Effector memory CD8-positive, alpha-beta T cell (primary cell): ENCODE measurements at regions not wholly inside any gene's neighbourhood (a gene's known extent, or its start where the extent isn't known, plus 50 kb on each side); places are given as distances from the start of the nearest gene placed in this dataset.

Experiments used
- ATAC-seq: fragments of 150-1000 bp; cut with Tn5 transposase; replicated peaks from 2 replicates; pipeline ENCODE4 v1.10.0; 2021; ENCODE audit warnings: mild to moderate bottlenecking, moderate library complexity
- DNase-seq, 3 experiments: peaks; one replicate each; pipeline ENCODE4 v3.0.0; 2021
- H3K27ac Mint-ChIP-seq, 2 donors: one replicate each; pipeline ENCODE4 v1.8.0; 2022; ENCODE audit warnings: mild to moderate bottlenecking in 2 of 2, mixed read lengths in 2 of 2, moderate library complexity in 2 of 2
- H3K27me3 Mint-ChIP-seq, 2 donors: one replicate each; pipeline ENCODE4 v1.8.0; 2022; ENCODE audit warnings: mixed read lengths in 2 of 2
- H3K36me3 Mint-ChIP-seq: one replicate; pipeline ENCODE4 v1.8.0; 2022; ENCODE audit warnings: mild to moderate bottlenecking, moderate library complexity, mixed read lengths; ENCODE audit not compliant: insufficient read depth
- H3K4me1 Mint-ChIP-seq, 2 donors: one replicate each; pipeline ENCODE4 v1.8.0; 2022; ENCODE audit warnings: low read depth in 2 of 2, mixed read lengths in 2 of 2
- H3K4me3 Mint-ChIP-seq, 2 donors: one replicate each; pipeline ENCODE4 v1.8.0; 2022; ENCODE audit warnings: mild to moderate bottlenecking in 2 of 2, mixed read lengths in 2 of 2, moderate library complexity in 2 of 2
- H3K9me3 Mint-ChIP-seq, 2 donors: one replicate each; pipeline ENCODE4 v1.8.0; 2022; ENCODE audit warnings: mixed read lengths in 2 of 2

DNA sequence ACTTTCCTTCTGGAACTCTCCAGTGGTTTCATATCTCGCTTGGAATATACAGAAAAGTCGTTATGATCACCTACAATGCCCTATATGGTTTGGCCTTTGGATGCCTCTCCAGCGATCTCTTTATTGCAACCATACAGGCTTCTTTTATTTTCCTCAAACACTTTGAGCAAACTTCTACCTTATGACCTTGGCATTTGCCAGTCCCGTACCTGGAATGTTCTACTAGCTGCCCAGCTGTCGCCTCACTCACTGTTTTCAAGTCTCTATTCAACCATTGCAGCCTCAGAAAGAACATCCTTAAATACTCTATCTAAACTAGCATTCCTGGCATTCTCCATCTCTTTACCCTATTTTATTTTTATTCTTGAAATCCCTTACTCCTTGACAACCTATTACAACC is 50.4 kb upstream of the NEDD9 start:
- peaks cover 25 to 33% of the 10 kb centered on the region in 2 donors for H3K4me1 Mint-ChIP-seq
- no peaks in the 10 kb centered on the region for H3K9me3 Mint-ChIP-seq
- no peaks in the 10 kb centered on the region for H3K27me3 Mint-ChIP-seq
- no peak for DNase-seq
- ATAC-seq = no peak
- peaks cover 5% of the 10 kb centered on the region for H3K36me3 Mint-ChIP-seq
- H3K4me3 Mint-ChIP-seq = no peak overlapping the region
- H3K27ac Mint-ChIP-seq = no peak overlapping the region
